SKM-1 (cell line): ENCODE measurements at regions not wholly inside any gene's neighbourhood (a gene's known extent, or its start where the extent isn't known, plus 50 kb on each side); places are given as distances from the start of the nearest gene placed in this dataset.
"Not testable (repeated sequence)": the region's sequence is repeated elsewhere in the genome, so short reads cannot be mapped to it uniquely, and the experiment has no call there.

Experiments used
- DNase-seq: peaks from one replicate; lab custom pipeline; 2025; ENCODE audit not compliant: unreplicated experiment; lab: John Stamatoyannopoulos, UW

GRCh38 chr4:54403700-54404453, 174.8 kb downstream of the PDGFRA start:
- DNase-seq: no peak

DNA sequence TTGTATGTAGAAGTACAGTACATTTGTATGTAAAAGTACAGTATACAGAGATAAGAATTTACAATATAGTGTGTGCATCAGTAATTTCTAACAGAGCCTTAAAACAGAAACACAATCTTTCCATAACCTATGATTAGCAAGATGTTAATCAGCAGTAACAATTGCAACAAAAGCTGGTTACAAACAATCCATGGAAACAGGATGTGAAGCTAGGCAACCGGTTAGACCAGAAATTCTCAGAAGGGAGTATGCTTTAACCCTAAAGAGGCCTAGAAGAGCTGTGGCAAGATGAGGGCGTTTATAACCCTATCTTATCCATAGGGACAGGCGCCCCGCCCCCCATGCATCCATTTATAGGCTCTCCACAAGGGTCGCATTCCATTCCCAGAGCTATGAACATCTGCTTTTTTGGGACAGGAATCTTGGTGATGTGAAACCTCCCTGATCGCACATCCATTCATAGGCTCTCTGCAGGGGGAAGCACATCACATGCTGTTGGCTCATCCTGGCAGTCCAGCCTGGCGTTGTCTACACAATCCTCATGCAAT, 180.3 kb downstream of the PDGFRA start:
- not testable (repeated sequence) for DNase-seq

DNA sequence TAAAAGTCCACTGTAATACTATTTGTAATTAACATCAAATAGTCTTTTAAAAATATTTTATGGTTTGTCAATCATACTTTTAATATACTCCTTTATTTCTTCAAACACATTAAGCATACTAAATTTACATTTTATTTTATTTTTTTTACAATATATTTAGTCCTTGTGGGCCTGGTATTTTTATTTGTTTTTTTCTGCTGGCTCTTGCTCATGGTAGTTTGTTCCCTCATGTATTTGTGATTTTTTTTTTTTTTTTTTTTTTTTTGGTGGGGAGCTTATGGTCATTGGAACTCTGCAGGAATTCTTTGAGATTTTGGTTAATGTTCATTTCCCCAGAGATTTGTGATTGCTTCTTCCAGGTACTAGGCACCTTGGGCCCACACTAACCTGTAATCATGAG, 185.5 kb downstream of the PDGFRA start:
- no peak for DNase-seq

- DNase-seq: no peak
Observed at GRCh38 chr4:54417476-54417875, 188.4 kb downstream of the PDGFRA start.

- no peak for DNase-seq
Observed at GRCh38 chr4:54418468-54418867, 189.4 kb downstream of the PDGFRA start.

- DNase-seq: no peak
Observed at GRCh38 chr4:54423066-54423465, 194.0 kb downstream of the PDGFRA start.

- DNase-seq: no peak
Observed at GRCh38 chr4:54427826-54428225, 198.7 kb downstream of the PDGFRA start.

DNA sequence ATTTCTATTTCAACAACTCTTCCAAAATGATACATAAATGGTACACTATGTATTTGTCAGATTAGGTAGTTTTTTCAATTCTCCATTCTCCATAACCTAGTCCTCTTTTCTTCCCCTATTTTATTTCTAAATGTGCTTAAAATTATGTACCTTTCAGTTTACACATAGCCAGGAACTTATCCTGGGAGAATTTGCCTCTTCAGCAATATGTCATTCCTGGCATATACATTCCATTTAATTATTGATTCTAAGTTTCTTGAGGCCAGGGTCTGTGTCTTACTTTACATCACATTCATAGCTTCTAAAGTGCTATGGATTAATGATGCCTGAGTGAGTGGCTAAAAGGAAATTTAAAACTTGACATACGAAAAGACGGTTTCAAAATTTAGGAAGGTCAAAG, 199.8 kb downstream of the PDGFRA start:
- no peak for DNase-seq

GRCh38 chr4:54433686-54434085, 204.6 kb downstream of the PDGFRA start:
- no peak for DNase-seq

DNA sequence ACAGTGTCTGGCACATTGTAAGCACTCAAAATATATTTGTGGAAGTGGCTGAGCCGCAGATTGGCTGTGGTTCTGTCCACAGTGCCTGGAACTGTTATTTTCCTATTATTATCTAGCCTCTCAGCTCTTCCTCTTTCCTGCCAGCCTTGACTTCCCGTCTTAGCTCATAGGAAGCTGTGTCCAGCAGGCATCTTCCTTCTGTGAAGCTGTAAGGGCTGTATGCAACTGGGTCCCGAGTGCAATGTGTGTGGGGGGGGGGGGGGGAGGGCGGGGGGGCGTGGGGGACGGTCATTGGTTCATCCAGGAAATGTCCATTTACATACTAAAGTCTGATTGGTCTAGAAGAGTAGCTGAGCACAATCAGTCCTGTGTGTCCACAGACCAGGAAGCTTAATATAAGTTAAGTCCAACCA, 210.7 kb downstream of the PDGFRA start:
- DNase-seq: peak; percentile 74

- peak; percentile 11 for DNase-seq
Observed at GRCh38 chr4:54440394-54441136, 211.5 kb downstream of the PDGFRA start.

DNA sequence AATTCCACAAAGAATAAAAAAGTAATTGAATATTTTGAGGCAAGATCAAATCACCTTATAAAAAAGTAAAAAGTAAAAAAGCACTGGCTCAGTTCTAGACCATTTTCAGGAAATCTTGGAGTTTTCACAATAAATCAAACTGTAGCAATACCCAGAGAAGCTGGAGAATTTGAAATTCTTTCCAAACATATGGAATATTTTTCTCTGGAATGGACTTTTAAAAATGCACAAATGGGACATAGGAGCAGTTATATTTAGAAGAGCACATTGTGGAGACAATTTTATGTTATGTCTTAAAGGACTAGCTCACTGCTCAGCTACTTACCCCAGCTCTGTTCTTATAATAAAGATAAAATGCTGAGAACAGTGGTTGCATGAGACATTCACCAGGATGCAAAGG, 211.9 kb upstream of the KIT start:
- DNase-seq: no peak

- no peak for DNase-seq
Observed at GRCh38 chr4:54446581-54446980, 211.2 kb upstream of the KIT start.

- DNase-seq: no peak
Observed at GRCh38 chr4:54447304-54447703, 210.5 kb upstream of the KIT start.

DNA sequence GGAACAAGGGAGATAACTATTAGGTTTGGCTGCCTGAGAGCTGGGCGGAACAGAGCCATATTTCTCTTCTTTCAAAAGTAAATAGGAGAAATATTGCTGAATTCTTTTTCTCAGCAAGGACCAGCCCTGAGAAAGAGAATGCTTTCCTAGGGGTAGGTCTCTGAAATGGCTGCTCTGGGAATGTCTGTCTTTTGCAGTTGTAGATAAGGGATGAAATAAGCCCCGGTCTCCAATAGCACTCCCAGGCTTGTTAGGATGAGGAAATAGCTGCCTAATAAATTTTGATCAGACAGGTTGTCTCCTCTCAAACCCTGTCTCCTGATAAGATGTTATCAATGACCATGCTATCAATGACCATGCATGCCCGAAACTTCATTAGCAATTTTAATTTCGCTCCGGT, 207.8 kb upstream of the KIT start:
- DNase-seq: no peak

GRCh38 chr4:54466960-54467359, 190.8 kb upstream of the KIT start:
- not testable (repeated sequence) for DNase-seq

GRCh38 chr4:54473077-54473545, 184.6 kb upstream of the KIT start:
- no peak for DNase-seq

- no peak for DNase-seq
Observed at GRCh38 chr4:54473798-54474197, 184.0 kb upstream of the KIT start.

DNA sequence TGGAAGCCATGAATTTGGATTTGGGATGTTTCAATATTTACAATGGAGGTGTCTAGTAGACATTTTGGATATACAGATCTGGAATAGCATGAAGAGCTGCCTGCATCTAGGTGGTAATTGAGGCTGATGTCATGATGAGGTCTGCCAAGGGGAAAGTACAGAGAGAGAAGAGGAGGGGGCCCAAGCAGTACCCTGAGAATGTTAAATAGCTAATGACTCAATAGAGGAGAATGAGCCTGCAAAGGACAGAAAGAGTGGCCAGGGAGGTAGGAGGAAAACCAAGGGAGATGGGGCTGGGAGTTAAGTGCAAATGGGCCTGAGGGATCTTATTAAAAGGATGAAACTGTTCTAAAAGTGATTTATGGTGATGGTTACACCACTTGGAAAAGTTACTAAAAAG, 182.2 kb upstream of the KIT start:
- no peak for DNase-seq

DNA sequence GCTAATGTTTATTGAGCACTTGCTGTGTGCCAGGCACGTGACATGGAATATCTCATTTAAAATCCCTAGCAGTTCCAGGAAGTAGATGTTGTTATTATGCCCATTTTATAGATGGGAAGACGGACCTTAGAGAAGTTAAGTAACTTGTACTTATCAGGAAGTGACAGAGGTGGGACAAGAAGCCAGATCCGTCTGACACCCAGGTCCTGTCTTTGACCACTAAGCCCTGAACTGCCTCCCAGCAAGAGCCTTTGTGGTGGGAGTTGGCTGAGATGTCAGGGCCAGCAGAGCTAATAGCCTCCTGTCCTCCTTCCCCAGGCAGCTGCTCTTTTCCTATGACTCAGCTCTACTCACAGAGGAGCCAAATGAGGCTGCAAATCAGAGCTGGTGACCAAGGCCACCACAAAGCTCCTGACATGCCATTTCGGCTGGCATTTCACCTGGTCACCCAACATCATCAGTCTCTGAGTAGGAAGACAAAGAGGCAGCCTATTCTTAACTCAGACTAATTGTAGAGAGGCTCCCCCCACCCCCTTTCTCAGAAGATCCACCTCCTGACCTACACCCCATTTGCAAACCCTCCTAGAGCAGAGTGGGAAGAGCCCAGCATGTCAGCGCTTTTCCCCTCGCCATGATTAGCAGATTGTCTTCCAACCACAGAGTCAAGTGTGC, 175.1 kb upstream of the KIT start:
- DNase-seq: no peak

DNA sequence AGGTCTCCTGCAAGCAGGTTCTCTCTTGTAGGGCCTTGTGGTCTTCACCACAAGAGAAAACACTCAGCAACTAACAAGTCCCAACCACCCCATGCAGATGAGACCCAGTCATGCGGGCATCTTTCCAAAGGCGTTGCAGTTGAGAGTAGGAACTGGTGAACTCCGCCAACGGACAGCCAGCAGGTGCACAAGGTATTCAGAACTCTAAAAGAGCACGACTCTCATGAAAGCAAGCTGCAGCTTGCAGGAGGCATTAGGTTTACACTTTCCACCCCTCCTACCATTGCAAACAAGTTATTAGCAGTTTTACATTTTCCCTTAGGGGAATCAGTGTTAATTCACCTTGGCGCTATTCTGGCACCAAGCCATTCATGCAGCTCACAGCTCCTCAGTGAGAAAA, 173.4 kb upstream of the KIT start:
- DNase-seq: no peak

DNA sequence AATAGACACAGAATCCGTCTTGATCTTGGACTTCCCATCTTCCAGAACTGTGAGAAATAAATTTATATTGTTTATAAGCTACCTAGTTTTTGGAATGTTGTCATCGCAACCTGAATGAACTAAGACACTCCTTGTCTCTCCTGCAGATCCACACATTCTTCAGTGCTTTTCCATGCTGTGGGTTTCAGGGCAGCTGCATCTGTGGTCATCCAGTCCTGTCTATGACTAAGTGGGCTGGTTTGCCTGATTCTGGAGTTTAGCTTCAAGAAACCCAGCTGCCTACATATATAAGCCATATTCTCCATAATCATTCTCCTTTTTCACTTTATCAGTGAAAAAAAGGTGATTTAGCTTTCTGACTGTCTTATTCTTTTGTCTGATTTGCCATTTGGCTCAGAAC, 170.3 kb upstream of the KIT start:
- no peak for DNase-seq
